SH-SY5Y (cell line): ENCODE measurements at regions not wholly inside any gene's neighbourhood (a gene's known extent, or its start where the extent isn't known, plus 50 kb on each side); places are given as distances from the start of the nearest gene placed in this dataset.

ENCODE experiments used
- GATA2 ChIP-seq: IDR thresholded peaks from 2 replicates; pipeline ENCODE4 v1.6.1; 2011; ENCODE audit warnings: mild to moderate bottlenecking, low read depth, low read length
- GATA3 ChIP-seq: IDR thresholded peaks from 2 replicates; pipeline ENCODE4 v1.6.1; 2011; ENCODE audit warnings: low read depth, mild to moderate bottlenecking, low read length, moderate library complexity

GRCh38 chr2:19101968-19102367, 256.5 kb downstream of the OSR1 start:
- TF ChIP-seq GATA3 (no peak), GATA2 (no peak)
